Activated CD8-positive, alpha-beta T cell treated with anti-CD3 and anti-CD28 coated beads for 36 hours (primary cell): ENCODE measurements at regions not wholly inside any gene's neighbourhood (a gene's known extent, or its start where the extent isn't known, plus 50 kb on each side); places are given as distances from the start of the nearest gene placed in this dataset.

Experiments used
- ATAC-seq: fragments of 200-7000 bp; cut with Tn5 transposase; one replicate; pipeline ENCODE4 v1.10.0; 2021; ENCODE audit warnings: mild to moderate bottlenecking, moderate library complexity
- CTCF ChIA-PET: fragments of 350-600 bp; sonication (Branson Sonifier 250); formaldehyde crosslinking; loops from one replicate; lab custom pipeline; 2021; ENCODE audit warnings: antibody characterized with exemption; lab: Charles Lee
- POLR2A ChIA-PET: fragments of 350-600 bp; sonication (Branson Sonifier 250); formaldehyde crosslinking; loops from one replicate; lab custom pipeline; 2021; ENCODE audit warnings: antibody characterized with exemption; lab: Charles Lee
- DNase-seq: peaks from one replicate; pipeline ENCODE4 v3.0.0-alpha.2; 2020
- H3K27ac Mint-ChIP-seq: one replicate; pipeline ENCODE4 v1.8.0; 2021; ENCODE audit warnings: mild to moderate bottlenecking, mixed read lengths
- H3K27me3 Mint-ChIP-seq: one replicate; pipeline ENCODE4 v1.8.0; 2021; ENCODE audit warnings: mixed read lengths
- H3K36me3 Mint-ChIP-seq: one replicate; pipeline ENCODE4 v1.8.0; 2021; ENCODE audit warnings: low read depth, mixed read lengths
- H3K4me1 Mint-ChIP-seq: one replicate; pipeline ENCODE4 v1.8.0; 2021; ENCODE audit warnings: low read depth, mixed read lengths
- H3K4me3 Mint-ChIP-seq: one replicate; pipeline ENCODE4 v1.8.0; 2021; ENCODE audit warnings: mild to moderate bottlenecking, moderate library complexity, mixed read lengths
- H3K9me3 Mint-ChIP-seq: one replicate; pipeline ENCODE4 v1.8.0; 2021; ENCODE audit warnings: mixed read lengths
- intact Hi-C: fragments of 100-400 bp; cut with micrococcal nuclease; formaldehyde crosslinking; loops from one replicate; pipeline ENCODE4 v1.10.0; 2022
- TF ChIP-seq, protein P1 (sequence below): fragments of 200-600 bp; IDR thresholded peaks from one replicate; pipeline ENCODE4 v1.8.0; 2022; ENCODE audit warnings: antibody characterized with exemption, mild to moderate bottlenecking

- H3K4me3 Mint-ChIP-seq, result no peak overlapping the region
- no peaks in the 10 kb centered on the region for H3K9me3 Mint-ChIP-seq
- ChIA-PET POLR2A (no interaction called here), CTCF (no interaction called here)
- TF ChIP-seq, protein P1, sequence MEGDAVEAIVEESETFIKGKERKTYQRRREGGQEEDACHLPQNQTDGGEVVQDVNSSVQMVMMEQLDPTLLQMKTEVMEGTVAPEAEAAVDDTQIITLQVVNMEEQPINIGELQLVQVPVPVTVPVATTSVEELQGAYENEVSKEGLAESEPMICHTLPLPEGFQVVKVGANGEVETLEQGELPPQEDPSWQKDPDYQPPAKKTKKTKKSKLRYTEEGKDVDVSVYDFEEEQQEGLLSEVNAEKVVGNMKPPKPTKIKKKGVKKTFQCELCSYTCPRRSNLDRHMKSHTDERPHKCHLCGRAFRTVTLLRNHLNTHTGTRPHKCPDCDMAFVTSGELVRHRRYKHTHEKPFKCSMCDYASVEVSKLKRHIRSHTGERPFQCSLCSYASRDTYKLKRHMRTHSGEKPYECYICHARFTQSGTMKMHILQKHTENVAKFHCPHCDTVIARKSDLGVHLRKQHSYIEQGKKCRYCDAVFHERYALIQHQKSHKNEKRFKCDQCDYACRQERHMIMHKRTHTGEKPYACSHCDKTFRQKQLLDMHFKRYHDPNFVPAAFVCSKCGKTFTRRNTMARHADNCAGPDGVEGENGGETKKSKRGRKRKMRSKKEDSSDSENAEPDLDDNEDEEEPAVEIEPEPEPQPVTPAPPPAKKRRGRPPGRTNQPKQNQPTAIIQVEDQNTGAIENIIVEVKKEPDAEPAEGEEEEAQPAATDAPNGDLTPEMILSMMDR, result no peak
- H3K4me1 Mint-ChIP-seq, result no peaks in the 10 kb centered on the region
- H3K36me3 Mint-ChIP-seq, result no peaks in the 10 kb centered on the region
- DNase-seq, result no peak
- no peak overlapping the region for H3K27ac Mint-ChIP-seq
- intact Hi-C loops, result no loop called here
- peaks cover 28% of the 10 kb centered on the region for H3K27me3 Mint-ChIP-seq
- no peak for ATAC-seq
Measured at GRCh38 chr4:57195622-57196021, 85.4 kb upstream of the IGFBP7 start.

DNA sequence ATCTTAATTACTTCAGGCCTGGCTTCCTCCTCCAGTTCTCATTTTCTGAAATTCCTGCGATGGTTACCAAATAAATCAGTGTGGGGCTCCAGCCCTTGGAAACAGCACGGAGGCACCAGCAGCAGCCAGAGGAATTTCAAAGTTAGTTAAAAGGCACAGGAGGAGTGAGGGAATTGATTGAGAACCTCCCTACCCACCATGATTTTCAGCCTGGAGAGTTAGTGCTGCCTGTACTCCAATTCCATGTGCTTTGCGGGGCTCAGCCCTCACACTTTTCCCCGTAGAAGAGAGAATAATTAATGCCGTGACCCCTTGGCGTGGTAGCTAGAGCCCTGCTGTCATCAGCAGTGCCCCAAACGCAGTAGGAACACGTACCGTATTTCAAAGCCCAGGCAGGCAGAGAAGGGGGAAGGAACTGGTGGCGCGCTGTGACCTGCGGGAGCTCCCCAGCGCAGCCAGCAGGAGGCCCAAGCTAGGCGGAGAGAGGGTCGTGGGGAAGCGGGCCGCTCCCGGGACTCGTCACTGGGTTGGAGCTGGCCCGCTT is 84.0 kb upstream of the IGFBP7 start:
- H3K4me3 Mint-ChIP-seq, result no peak overlapping the region
- ATAC-seq (no peak), DNase-seq (no peak)
- intact Hi-C loops, result no loop called here
- CTCF ChIA-PET, result interaction anchor here (1.6 kb wide), 1 partner anchor 30 kb away, joined by 6 read pairs; no protein-coding TSS in a partner anchor
- POLR2A ChIA-PET, result no interaction called here
- no peaks in the 10 kb centered on the region for H3K9me3 Mint-ChIP-seq
- TF ChIP-seq, protein P1, result no peak
- H3K4me1 Mint-ChIP-seq, result no peaks in the 10 kb centered on the region
- no peaks in the 10 kb centered on the region for H3K36me3 Mint-ChIP-seq
- H3K27me3 Mint-ChIP-seq, result peaks cover 29% of the 10 kb centered on the region
- H3K27ac Mint-ChIP-seq, result no peak overlapping the region

DNA sequence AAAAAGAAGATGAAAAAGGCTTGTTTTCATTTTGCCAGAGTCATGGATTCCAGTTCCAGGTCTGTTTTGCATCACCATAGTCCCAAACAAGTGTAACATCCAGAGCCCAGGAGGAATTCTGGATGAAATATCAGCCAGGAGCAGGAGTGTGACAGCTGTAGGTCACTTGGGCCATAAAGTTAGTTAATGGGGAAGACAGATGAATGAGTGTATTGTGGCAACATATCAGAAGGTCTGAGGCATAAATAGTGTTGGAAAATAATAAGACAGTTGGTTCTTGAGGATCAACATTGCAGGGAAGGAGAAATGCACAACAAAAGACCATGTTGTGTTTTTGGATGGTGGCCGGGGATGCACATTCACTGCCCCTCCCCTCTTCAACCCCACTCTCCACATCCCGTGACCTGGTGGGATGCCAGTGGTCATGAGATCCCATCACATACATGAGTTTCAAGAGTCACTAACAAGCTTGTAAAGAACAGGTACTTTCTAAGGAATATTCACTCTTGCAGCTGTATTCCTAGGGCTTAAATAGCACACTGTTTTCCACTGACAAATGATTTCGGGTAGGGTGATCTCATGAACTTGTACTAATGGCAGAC is 83.1 kb upstream of the IGFBP7 start:
- Mint-ChIP-seq H3K27ac (no peak overlapping the region), H3K27me3 (peaks cover 26% of the 10 kb centered on the region), H3K4me3 (no peak overlapping the region), H3K9me3 (no peaks in the 10 kb centered on the region), H3K4me1 (no peaks in the 10 kb centered on the region), H3K36me3 (no peaks in the 10 kb centered on the region)
- intact Hi-C loops, result no loop called here
- DNase-seq (no peak), ATAC-seq (no peak)
- TF ChIP-seq, protein P1, result no peak
- POLR2A ChIA-PET, result no interaction called here
- CTCF ChIA-PET, result interaction anchor here (1.6 kb wide), 1 partner anchor 29 kb away, joined by 6 read pairs; no protein-coding TSS in a partner anchor

GRCh38 chr4:57191523-57192034 is 81.4 kb upstream of the IGFBP7 start:
- no peak overlapping the region for H3K27ac Mint-ChIP-seq
- intact Hi-C loops, result no loop called here
- ATAC-seq (no peak), DNase-seq (no peak)
- H3K27me3 Mint-ChIP-seq, result peaks cover 22% of the 10 kb centered on the region
- no peaks in the 10 kb centered on the region for H3K9me3 Mint-ChIP-seq
- H3K4me3 Mint-ChIP-seq, result no peak overlapping the region
- H3K4me1 Mint-ChIP-seq, result no peaks in the 10 kb centered on the region
- TF ChIP-seq, protein P1, result no peak
- ChIA-PET CTCF (interaction anchor here (0.7 to 3.3 kb wide), 19 partner anchors 8 to 425 kb away, joined by 3 to 39 read pairs (median 5); no protein-coding TSS in a partner anchor), POLR2A (no interaction called here)
- H3K36me3 Mint-ChIP-seq, result no peaks in the 10 kb centered on the region
